Mesothelial cell of epicardium (in vitro differentiated cells): ENCODE measurements at regions not wholly inside any gene's neighbourhood (a gene's known extent, or its start where the extent isn't known, plus 50 kb on each side); places are given as distances from the start of the nearest gene placed in this dataset.

Source experiments
- DNase-seq, 2 experiments: peaks; one replicate each; pipeline ENCODE4 v3.0.0; 2021; ENCODE audit warnings: low spot score in 2 of 2; ENCODE audit not compliant: unreplicated experiment in 2 of 2
- H3K27ac Mint-ChIP-seq: 2 replicates; pipeline ENCODE4 v1.8.0; 2021; ENCODE audit warnings: mixed read lengths
- H3K27me3 Mint-ChIP-seq: 2 replicates; pipeline ENCODE4 v1.8.0; 2021; ENCODE audit warnings: low read depth, mixed read lengths
- H3K36me3 Mint-ChIP-seq: 2 replicates; pipeline ENCODE4 v1.8.0; 2021; ENCODE audit warnings: mixed read lengths
- H3K4me1 Mint-ChIP-seq: 2 replicates; pipeline ENCODE4 v1.8.0; 2021; ENCODE audit warnings: mixed read lengths
- H3K4me3 Mint-ChIP-seq: 2 replicates; pipeline ENCODE4 v1.8.0; 2021; ENCODE audit warnings: mild to moderate bottlenecking, moderate library complexity, mixed read lengths
- H3K9me3 Mint-ChIP-seq: 2 replicates; pipeline ENCODE4 v1.8.0; 2021; ENCODE audit warnings: mixed read lengths
- CTCF ChIP-seq: fragments of 200-600 bp; sonication (generic); IDR thresholded peaks from one replicate; pipeline ENCODE4 v1.5.0; 2021; ENCODE audit warnings: antibody characterized with exemption; ENCODE audit not compliant: unreplicated experiment

GRCh38 chrX:109952050-109952449, 50.9 kb upstream of the TMEM164 start:
- TF ChIP-seq CTCF, result no peak
- Mint-ChIP-seq H3K36me3 (no peaks in the 10 kb centered on the region), H3K4me3 (no peak overlapping the region), H3K27ac (no peak overlapping the region), H3K4me1 (no peaks in the 10 kb centered on the region), H3K27me3 (no peaks in the 10 kb centered on the region), H3K9me3 (no peaks in the 10 kb centered on the region)
- no peak for DNase-seq

- H3K36me3 Mint-ChIP-seq, result no peaks in the 10 kb centered on the region
- H3K9me3 Mint-ChIP-seq, result no peaks in the 10 kb centered on the region
- no peak overlapping the region for H3K4me3 Mint-ChIP-seq
- no peak for DNase-seq
- no peaks in the 10 kb centered on the region for H3K27me3 Mint-ChIP-seq
- TF ChIP-seq CTCF, result no peak
- no peak overlapping the region for H3K27ac Mint-ChIP-seq
- H3K4me1 Mint-ChIP-seq, result no peaks in the 10 kb centered on the region
These were observed 49.7 kb upstream of the TMEM164 start for GRCh38 chrX:109952985-109953905.
